GM18867 (cell line): ENCODE measurements at regions not wholly inside any gene's neighbourhood (a gene's known extent, or its start where the extent isn't known, plus 50 kb on each side); places are given as distances from the start of the nearest gene placed in this dataset.
"Not testable (repeated sequence)": the region's sequence is repeated elsewhere in the genome, so short reads cannot be mapped to it uniquely, and the experiment has no call there.

ENCODE experiments used
- ATAC-seq: cut with Tn5 transposase; IDR thresholded peaks from one replicate; pipeline ENCODE4 v1.9.1; 2021; ENCODE audit warnings: mild to moderate bottlenecking, moderate library complexity; ENCODE audit not compliant: unreplicated experiment

- no peak for ATAC-seq
These were observed 128.5 kb upstream of the VLDLR start for GRCh38 chr9:2493109-2493508.

- ATAC-seq = no peak
These were observed 128.1 kb upstream of the VLDLR start for GRCh38 chr9:2493529-2493928.

GRCh38 chr9:2494562-2494961 lies 127.0 kb upstream of the VLDLR start:
- ATAC-seq = no peak

- ATAC-seq = no peak
These were observed 126.2 kb upstream of the VLDLR start for GRCh38 chr9:2495221-2496005.

- ATAC-seq = no peak
These were observed 125.4 kb upstream of the VLDLR start for GRCh38 chr9:2496169-2496568.

- no peak for ATAC-seq
These were observed 124.7 kb upstream of the VLDLR start for GRCh38 chr9:2496934-2497333.

GRCh38 chr9:2497666-2498400 lies 123.8 kb upstream of the VLDLR start:
- ATAC-seq = no peak

GRCh38 chr9:2502210-2502609 lies 119.4 kb upstream of the VLDLR start:
- no peak for ATAC-seq

- ATAC-seq = no peak
These were observed 118.8 kb upstream of the VLDLR start for GRCh38 chr9:2502760-2503159.

GRCh38 chr9:2506321-2506720 lies 115.3 kb upstream of the VLDLR start:
- no peak for ATAC-seq

- no peak for ATAC-seq
These were observed 98.0 kb upstream of the VLDLR start for GRCh38 chr9:2523591-2523990.

GRCh38 chr9:2524601-2525000 lies 97.0 kb upstream of the VLDLR start:
- ATAC-seq = no peak

GRCh38 chr9:2525147-2525546 lies 96.4 kb upstream of the VLDLR start:
- no peak for ATAC-seq

GRCh38 chr9:2526071-2526828 lies 95.3 kb upstream of the VLDLR start:
- no peak for ATAC-seq

- ATAC-seq = no peak
These were observed 90.1 kb upstream of the VLDLR start for GRCh38 chr9:2531481-2531880.

GRCh38 chr9:2536511-2536910 lies 85.1 kb upstream of the VLDLR start:
- no peak for ATAC-seq

- ATAC-seq = no peak
These were observed 75.6 kb upstream of the VLDLR start for GRCh38 chr9:2545881-2546490.

- not testable (repeated sequence) for ATAC-seq
These were observed 65.5 kb upstream of the VLDLR start for GRCh38 chr9:2555899-2556600.

GRCh38 chr9:2557693-2558092 lies 63.9 kb upstream of the VLDLR start:
- no peak for ATAC-seq
